Choroid plexus epithelial cell (primary cell): ENCODE measurements at regions not wholly inside any gene's neighbourhood (a gene's known extent, or its start where the extent isn't known, plus 50 kb on each side); places are given as distances from the start of the nearest gene placed in this dataset.

Experiments
- DNase-seq: peaks from one replicate; pipeline ENCODE4 v3.0.0-alpha.2; 2010; ENCODE audit warnings: low read depth
- H3K4me3 ChIP-seq: 2 replicates; pipeline ENCODE4 v1.5.1; 2011; ENCODE audit warnings: low read depth, mild to moderate bottlenecking, control low read depth, low read length, moderate library complexity
- TF ChIP-seq, protein P1 (sequence below): conservative IDR thresholded peaks from 2 replicates; pipeline ENCODE4 v1.5.1; 2011; ENCODE audit warnings: low read depth, mild to moderate bottlenecking, control low read depth, inconsistent platforms, low read length, moderate library complexity

GRCh38 chr5:164959761-164960160 is 1454.3 kb downstream of the MAT2B start:
- no peak for DNase-seq
- TF ChIP-seq, protein P1, sequence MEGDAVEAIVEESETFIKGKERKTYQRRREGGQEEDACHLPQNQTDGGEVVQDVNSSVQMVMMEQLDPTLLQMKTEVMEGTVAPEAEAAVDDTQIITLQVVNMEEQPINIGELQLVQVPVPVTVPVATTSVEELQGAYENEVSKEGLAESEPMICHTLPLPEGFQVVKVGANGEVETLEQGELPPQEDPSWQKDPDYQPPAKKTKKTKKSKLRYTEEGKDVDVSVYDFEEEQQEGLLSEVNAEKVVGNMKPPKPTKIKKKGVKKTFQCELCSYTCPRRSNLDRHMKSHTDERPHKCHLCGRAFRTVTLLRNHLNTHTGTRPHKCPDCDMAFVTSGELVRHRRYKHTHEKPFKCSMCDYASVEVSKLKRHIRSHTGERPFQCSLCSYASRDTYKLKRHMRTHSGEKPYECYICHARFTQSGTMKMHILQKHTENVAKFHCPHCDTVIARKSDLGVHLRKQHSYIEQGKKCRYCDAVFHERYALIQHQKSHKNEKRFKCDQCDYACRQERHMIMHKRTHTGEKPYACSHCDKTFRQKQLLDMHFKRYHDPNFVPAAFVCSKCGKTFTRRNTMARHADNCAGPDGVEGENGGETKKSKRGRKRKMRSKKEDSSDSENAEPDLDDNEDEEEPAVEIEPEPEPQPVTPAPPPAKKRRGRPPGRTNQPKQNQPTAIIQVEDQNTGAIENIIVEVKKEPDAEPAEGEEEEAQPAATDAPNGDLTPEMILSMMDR: no peak
- H3K4me3 ChIP-seq: no peak overlapping the region

DNA sequence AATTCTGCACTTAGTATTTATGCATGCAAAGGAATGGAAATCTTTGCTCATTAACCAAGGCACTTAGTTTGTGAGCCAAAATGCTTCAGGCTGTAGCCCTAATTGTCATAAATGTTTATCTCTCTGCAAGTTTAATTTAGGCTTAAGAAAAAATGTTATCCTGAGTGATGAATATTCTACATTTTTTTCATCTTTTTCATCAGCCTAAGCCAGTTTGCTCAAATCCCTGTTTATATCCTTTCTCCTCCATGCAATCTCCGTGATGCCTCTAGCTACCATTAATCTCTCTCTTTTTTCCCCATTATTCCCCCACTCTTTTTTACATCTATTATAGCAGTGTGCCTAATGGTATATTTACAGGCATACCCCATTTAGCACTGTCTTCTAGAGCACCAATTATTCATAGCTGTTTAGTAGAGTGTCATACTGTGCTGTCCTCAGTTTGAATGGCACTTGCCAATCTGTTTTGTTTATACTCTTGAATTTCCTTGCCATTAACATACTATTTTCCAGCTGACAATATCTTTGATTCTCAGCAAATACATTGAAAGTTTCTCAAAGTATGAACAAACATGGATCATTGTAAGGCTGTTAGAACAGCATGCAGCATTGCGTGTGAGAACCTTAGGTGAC is 1457.0 kb downstream of the MAT2B start:
- TF ChIP-seq, protein P1: no peak
- no peak overlapping the region for H3K4me3 ChIP-seq
- no peak for DNase-seq

DNA sequence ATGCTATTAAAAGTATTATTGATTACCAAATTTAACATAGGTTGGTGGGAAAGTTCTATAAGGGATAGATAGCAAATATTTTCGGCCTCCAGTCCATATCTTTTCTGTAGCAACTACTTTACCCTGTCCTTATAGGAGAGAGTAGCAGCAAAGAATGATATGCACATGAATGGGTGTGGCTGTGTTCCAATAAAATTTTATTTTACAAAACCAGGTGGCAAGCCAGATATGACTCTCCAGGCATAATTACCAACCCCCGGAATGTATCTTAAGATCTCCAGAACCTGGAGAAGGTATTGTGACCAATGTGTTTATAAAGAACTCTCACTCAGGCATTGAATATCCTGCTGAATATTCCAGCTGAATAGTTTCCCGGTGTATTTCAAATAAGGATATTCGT is 1461.2 kb downstream of the MAT2B start:
- DNase-seq: no peak
- no peak overlapping the region for H3K4me3 ChIP-seq
- TF ChIP-seq, protein P1: no peak

DNA sequence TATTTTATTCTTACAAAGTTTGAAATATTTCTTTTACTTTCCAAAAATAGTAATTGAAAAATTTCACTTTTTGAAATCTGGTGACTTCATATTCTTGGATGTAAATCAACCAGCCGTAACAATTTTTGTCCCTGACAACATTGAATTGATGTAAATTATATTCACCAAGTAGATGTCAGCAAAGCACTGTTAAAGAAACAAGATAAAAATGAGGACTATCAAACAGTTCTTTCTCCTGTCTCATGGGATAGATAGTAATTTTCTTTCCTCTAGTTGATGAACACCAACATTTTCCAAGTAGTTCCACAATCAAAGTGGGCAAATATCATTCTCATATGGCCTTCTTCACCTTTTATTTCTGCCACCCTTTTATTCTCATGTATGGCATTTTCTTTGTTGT is 1461.9 kb downstream of the MAT2B start:
- no peak for DNase-seq
- TF ChIP-seq, protein P1: no peak
- no peak overlapping the region for H3K4me3 ChIP-seq

DNA sequence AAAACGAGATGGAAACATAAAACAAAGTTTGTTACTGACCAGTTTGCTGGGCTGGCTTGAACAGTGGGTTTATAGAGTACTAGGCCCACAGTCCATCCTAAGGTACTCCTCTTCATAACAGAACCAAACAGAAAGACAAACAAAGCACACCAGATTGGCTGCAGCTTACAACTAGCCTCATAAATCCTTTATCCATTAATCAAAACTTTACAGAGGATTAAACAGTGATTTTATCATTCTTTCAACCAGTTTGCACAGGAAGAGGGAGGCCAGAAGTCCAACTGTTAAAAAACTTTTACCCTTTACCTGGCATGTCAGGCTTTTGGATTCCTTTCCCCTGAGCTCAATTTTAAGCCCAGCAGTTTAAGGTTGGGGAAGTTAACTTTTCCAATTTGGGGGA is 1467.6 kb downstream of the MAT2B start:
- no peak for DNase-seq
- no peak overlapping the region for H3K4me3 ChIP-seq
- TF ChIP-seq, protein P1: no peak

GRCh38 chr5:164975986-164976385 is 1470.6 kb downstream of the MAT2B start:
- DNase-seq: no peak
- TF ChIP-seq, protein P1: no peak
- H3K4me3 ChIP-seq: no peak overlapping the region

GRCh38 chr5:164980480-164980879 is 1475.1 kb downstream of the MAT2B start:
- TF ChIP-seq, protein P1: no peak
- DNase-seq: no peak
- H3K4me3 ChIP-seq: no peak overlapping the region
